GM12878 (cell line): ENCODE measurements at regions not wholly inside any gene's neighbourhood (a gene's known extent, or its start where the extent isn't known, plus 50 kb on each side); places are given as distances from the start of the nearest gene placed in this dataset.

Source experiments
- ATAC-seq: fragments of 200-7000 bp; cut with Tn5 transposase; 3 replicates; pipeline ENCODE4 v1.9.1; 2020; ENCODE audit warnings: mild to moderate bottlenecking, moderate library complexity
- BruUV-seq: library from RNA; stranded (reverse); fragments of 400-500 nt; replicated peaks from 2 replicates; lab custom pipeline; 2021; lab: Mats Ljungman, UMichigan
- CTCF ChIA-PET: fragments of 300-600 bp; sonication (Branson Sonifier 250); formaldehyde crosslinking; extraction: SDS; loops from one replicate; lab custom pipeline; 2021; ENCODE audit warnings: inconsistent platforms; lab: Yijun Ruan, JAX
- POLR2A ChIA-PET: fragments of 350-600 bp; formaldehyde crosslinking; extraction: SDS; loops from one replicate; lab custom pipeline; 2021; ENCODE audit warnings: inconsistent platforms; lab: Charles Lee
- RAD21 ChIA-PET: fragments of 300-600 bp; sonication (Branson Sonifier 250); formaldehyde crosslinking; loops from one replicate; lab custom pipeline; 2023; ENCODE audit warnings: antibody characterized with exemption; ENCODE audit not compliant: unreplicated experiment; lab: Charles Lee
- SMC1A ChIA-PET: fragments of 300-600 bp; sonication (Branson Sonifier 250); formaldehyde crosslinking; loops from one replicate; lab custom pipeline; 2023; ENCODE audit not compliant: unreplicated experiment, uncharacterized antibody; lab: Charles Lee
- DNase-seq: peaks from one replicate; pipeline ENCODE4 v3.0.0-alpha.2; 2011; ENCODE audit warnings: low read depth, low spot score
- FAIRE-seq: peaks from 3 replicates; lab custom pipeline; 2011; peaks lifted over from hg19 to GRCh38; lab: Jason Lieb, UNC
- H2AFZ ChIP-seq: 2 replicates; pipeline ENCODE4 v1.6.0; 2011; ENCODE audit warnings: low read depth, low read length, control low read depth; ENCODE audit not compliant: control insufficient read depth
- H3K27ac ChIP-seq: 2 replicates; pipeline ENCODE4 v1.5.1; 2011; ENCODE audit warnings: control low read depth; ENCODE audit not compliant: control insufficient read depth, insufficient read depth
- H3K27me3 ChIP-seq, 2 experiments: replicated peaks in 1 of 2; 2 replicates each; pipeline versions ENCODE4 v1.6.0 to v1.6.1; 2011; ENCODE audit warnings: low read length in 1 of 2; ENCODE audit not compliant: control insufficient read depth in 2 of 2, insufficient read depth in 2 of 2
- H3K36me3 ChIP-seq, 2 experiments: 2 replicates each; pipeline ENCODE4 v1.5.1; 2011; ENCODE audit warnings: low read length in 1 of 2; ENCODE audit not compliant: control insufficient read depth in 2 of 2, insufficient read depth in 2 of 2
- H3K4me1 ChIP-seq: 2 replicates; pipeline ENCODE4 v1.6.1; 2011; ENCODE audit warnings: mild to moderate bottlenecking, low read length, moderate library complexity, mixed read lengths; ENCODE audit not compliant: control insufficient read depth, insufficient read depth
- H3K4me2 ChIP-seq: 2 replicates; pipeline ENCODE4 v1.6.0; 2011; ENCODE audit warnings: control low read depth; ENCODE audit not compliant: control insufficient read depth, insufficient read depth
- H3K4me3 ChIP-seq: fragments of 200-600 bp; sonication (generic); 2 replicates; pipeline ENCODE4 v1.5.1; 2016
- H3K79me2 ChIP-seq: 2 replicates; pipeline ENCODE4 v1.6.0; 2011; ENCODE audit warnings: low read length; ENCODE audit not compliant: control insufficient read depth, insufficient read depth
- H3K9ac ChIP-seq: 2 replicates; pipeline ENCODE4 v1.8.0; 2011; ENCODE audit warnings: low read length, control low read depth, mixed read lengths; ENCODE audit not compliant: control insufficient read depth, insufficient read depth
- H3K9me3 ChIP-seq: replicated peaks from 3 replicates; pipeline ENCODE4 v1.5.1; 2011; ENCODE audit warnings: mild to moderate bottlenecking, low read length; ENCODE audit not compliant: control insufficient read depth, insufficient read depth
- H4K20me1 ChIP-seq: 2 replicates; pipeline ENCODE4 v1.6.0; 2011; ENCODE audit not compliant: control insufficient read depth, insufficient read depth
- BACH1 ChIP-seq: fragments of 450-650 bp; IDR thresholded peaks from 2 replicates; pipeline ENCODE4 v1.6.1; 2017; ENCODE audit warnings: mild to moderate bottlenecking, borderline replicate concordance
- CBFB ChIP-seq: IDR thresholded peaks from 2 replicates; pipeline ENCODE4 v1.6.1; 2016; ENCODE audit warnings: antibody characterized with exemption, low read depth
- CBX3 ChIP-seq: fragments of 200-600 bp; sonication (generic); IDR thresholded peaks from 2 replicates; pipeline ENCODE4 v1.6.1; 2016; ENCODE audit warnings: low read depth, borderline replicate concordance
- CEBPB ChIP-seq, 2 experiments: fragments of 150-350 bp in 1 of 2; IDR thresholded peaks; 2 replicates each; pipeline ENCODE4 v1.6.1; 2012 to 2014; ENCODE audit warnings: low read depth in 2 of 2, low read length in 2 of 2, borderline replicate concordance in 1 of 2, inconsistent platforms in 1 of 2
- CHD1 ChIP-seq: IDR thresholded peaks from 2 replicates; pipeline ENCODE4 v1.6.1; 2012; ENCODE audit warnings: low read depth, low read length, improper control_type of control experiment
- CREM ChIP-seq: IDR thresholded peaks from 2 replicates; pipeline ENCODE4 v1.6.1; 2014; ENCODE audit warnings: antibody characterized with exemption, low read depth
- HDGF ChIP-seq: fragments of 450-650 bp; IDR thresholded peaks from 2 replicates; pipeline ENCODE4 v1.6.1; 2016; ENCODE audit warnings: antibody characterized with exemption
- HSF1 ChIP-seq: fragments of 150-350 bp; IDR thresholded peaks from 2 replicates; pipeline ENCODE4 v1.6.1; 2014; ENCODE audit warnings: mild to moderate bottlenecking, low read depth, low read length
- IRF3 ChIP-seq: fragments of 450-650 bp; IDR thresholded peaks from 2 replicates; pipeline ENCODE4 v1.6.1; 2014; ENCODE audit warnings: mild to moderate bottlenecking
- MYC ChIP-seq: IDR thresholded peaks from 2 replicates; pipeline ENCODE4 v1.6.1; 2011; ENCODE audit warnings: mild to moderate bottlenecking, low read length, moderate library complexity, inconsistent platforms; ENCODE audit not compliant: insufficient read depth, insufficient replicate concordance, insufficient read length, severe bottlenecking
- PAX5 ChIP-seq: IDR thresholded peaks from 2 replicates; pipeline ENCODE4 v1.6.1; 2011; ENCODE audit warnings: low read depth, low read length, borderline replicate concordance
- PKNOX1 ChIP-seq: fragments of 450-650 bp; IDR thresholded peaks from 2 replicates; pipeline ENCODE4 v1.6.1; 2016; ENCODE audit warnings: mild to moderate bottlenecking
- RB1 ChIP-seq: fragments of 450-650 bp; formaldehyde crosslinking; IDR thresholded peaks from 2 replicates; pipeline ENCODE4 v1.6.1; 2017; ENCODE audit warnings: mild to moderate bottlenecking, borderline replicate concordance
- STAT1 ChIP-seq: fragments of 450-650 bp; conservative IDR thresholded peaks from 2 replicates; pipeline ENCODE4 v1.6.1; 2014; ENCODE audit warnings: antibody characterized with exemption, mild to moderate bottlenecking
- TAF1 ChIP-seq: IDR thresholded peaks from 2 replicates; pipeline ENCODE4 v1.6.1; 2011; ENCODE audit warnings: mild to moderate bottlenecking, low read depth, low read length, borderline replicate concordance
- TARDBP ChIP-seq: IDR thresholded peaks from 2 replicates; pipeline ENCODE4 v1.6.1; 2016; ENCODE audit warnings: borderline replicate concordance
- TCF3 ChIP-seq: IDR thresholded peaks from 2 replicates; pipeline ENCODE4 v1.6.1; 2012; ENCODE audit warnings: low read depth, mild to moderate bottlenecking, low read length, borderline replicate concordance; ENCODE audit not compliant: insufficient read depth
- ZBTB11 ChIP-seq: fragments of 450-650 bp; formaldehyde crosslinking; IDR thresholded peaks from 2 replicates; pipeline ENCODE4 v1.5.0; 2022; ENCODE audit warnings: mild to moderate bottlenecking, missing genetic modification characterization
- WGBS: methylation state at CpG from one replicate; pipeline ENCODE4 v1.1.6; 2016; ENCODE audit warnings: low lambda C conversion rate; ENCODE audit not compliant: insufficient replicate concordance, insufficient coverage; ENCODE audit errors: missing lambda C conversion rate; 5-methylcytosine and 5-hydroxymethylcytosine counted together
- in situ Hi-C: fragments of 300-500 bp; cut with MboI; formaldehyde crosslinking; loops from 9 replicates; pipeline ENCODE4 v1.14.3; 2018; ENCODE audit warnings: mixed read lengths
- intact Hi-C: fragments of 100-400 bp; cut with micrococcal nuclease; formaldehyde crosslinking; loops from one replicate; pipeline ENCODE4 v1.14.2; 2022; ENCODE audit not compliant: unreplicated experiment

- TF ChIP-seq TARDBP (no peak), TCF3 (no peak), RB1 (no peak), IRF3 (no peak), CEBPB (IDR thresholded peaks at IDR 0.05; ENCODE audit: borderline replicate concordance in 1 of 2, low read depth in 2 of 2, low read length in 2 of 2) (no peak), STAT1 (no peak)
These were observed 149.7 kb downstream of the NOC3L start (continued) for GRCh38 chr10:94213001-94213530.

GRCh38 chr10:94213980-94214379, 148.8 kb downstream of the NOC3L start:
- RAD21 ChIA-PET: no interaction called here
- 40% methylated on average over 3 of the region's 3 CpGs for WGBS
- intact Hi-C loops: no loop called here
- TF ChIP-seq BACH1: no peak
- no peak for TF ChIP-seq HDGF
- no peak for TF ChIP-seq MYC
- TF ChIP-seq CREM: no peak
- TF ChIP-seq CBFB: no peak
- TF ChIP-seq TAF1: no peak
- TF ChIP-seq CEBPB (IDR thresholded peaks at IDR 0.05; ENCODE audit: borderline replicate concordance in 1 of 2, low read depth in 2 of 2, low read length in 2 of 2): no peak
- no peak for TF ChIP-seq PKNOX1
- TF ChIP-seq CBX3: no peak
- TF ChIP-seq ZBTB11: no peak
- no peak for TF ChIP-seq PAX5
- no peak for TF ChIP-seq HSF1
- TF ChIP-seq CHD1: no peak

More at GRCh38 chr10:94213980-94214379, 148.8 kb downstream of the NOC3L start:
- CTCF ChIA-PET: no interaction called here
- no peak overlapping the region for H3K27ac ChIP-seq
- no peak overlapping the region for H3K4me2 ChIP-seq
- H2AFZ ChIP-seq: no peak overlapping the region
- no peaks in the 10 kb centered on the region for H3K4me1 ChIP-seq
- no peaks in the 10 kb centered on the region for H3K9me3 ChIP-seq
- no peak overlapping the region for H3K9ac ChIP-seq
- no peak for ATAC-seq
- in situ Hi-C loops: no loop called here
- peaks cover 0 to 2% of the 10 kb centered on the region in 2 experiments; a peak in 1 of 4 replicates for H3K27me3 ChIP-seq
- no peaks in the 10 kb centered on the region for H3K36me3 ChIP-seq
- no peaks in the 10 kb centered on the region for H4K20me1 ChIP-seq
- FAIRE-seq: no peak
- SMC1A ChIA-PET: no interaction called here
- POLR2A ChIA-PET: no interaction called here
- H3K79me2 ChIP-seq: no peaks in the 10 kb centered on the region
- no peak overlapping the region for H3K4me3 ChIP-seq
- no TSS peak for BruUV-seq
- no peak for DNase-seq
